ENCODE measurements at regions not wholly inside any gene's neighbourhood (a gene's known extent, or its start where the extent isn't known, plus 50 kb on each side); places are given as distances from the start of the nearest gene placed in this dataset.

- DNase-seq = no peak
- no peaks in the 10 kb centered on the region for H3K4me1 ChIP-seq
- H3K36me3 ChIP-seq = no peaks in the 10 kb centered on the region
- H3K4me3 ChIP-seq = no peak overlapping the region
- H3K9me3 ChIP-seq = no peaks in the 10 kb centered on the region
- no peaks in the 10 kb centered on the region for H3K27me3 ChIP-seq
- TF ChIP-seq CTCF (IDR thresholded peaks at IDR 0.05) = no peak
- intact Hi-C loops (cut with DNase I; ENCODE audit: low total_unique reads) = no loop called here
- no peak overlapping the region for H3K27ac ChIP-seq
These were observed 320.1 kb upstream of the GALNT5 start for GRCh38 chr2:156937430-156937829.

- no peak for DNase-seq
- TF ChIP-seq CTCF (IDR thresholded peaks at IDR 0.05) (no peak), POLR2A (IDR thresholded peaks at IDR 0.05) (no peak)
- no peaks in the 10 kb centered on the region for H3K27me3 ChIP-seq
- intact Hi-C loops (cut with DNase I; ENCODE audit: low total_unique reads) = no loop called here
- no peaks in the 10 kb centered on the region for H3K4me1 ChIP-seq
- no peak overlapping the region for H3K4me3 ChIP-seq
- no peak overlapping the region for H3K27ac ChIP-seq
- H3K36me3 ChIP-seq = no peaks in the 10 kb centered on the region
- no peaks in the 10 kb centered on the region for H3K9me3 ChIP-seq
These were observed 312.6 kb upstream of the GALNT5 start for GRCh38 chr2:156944871-156945270.

- Histone ChIP-seq H3K27ac (no peak overlapping the region), H3K36me3 (no peaks in the 10 kb centered on the region), H3K9me3 (no peaks in the 10 kb centered on the region), H3K27me3 (no peaks in the 10 kb centered on the region), H3K4me3 (no peak overlapping the region), H3K4me1 (no peaks in the 10 kb centered on the region)
- no peak for TF ChIP-seq POLR2A (IDR thresholded peaks at IDR 0.05)
- TF ChIP-seq CTCF (IDR thresholded peaks at IDR 0.05) = no peak
- DNase-seq = no peak
- intact Hi-C loops (cut with DNase I; ENCODE audit: low total_unique reads) = no loop called here
These were observed 310.2 kb upstream of the GALNT5 start for GRCh38 chr2:156947261-156947660.

- H3K4me3 ChIP-seq = no peak overlapping the region
- no peak for TF ChIP-seq CTCF (IDR thresholded peaks at IDR 0.05)
- no peak for TF ChIP-seq POLR2A (IDR thresholded peaks at IDR 0.05)
- H3K9me3 ChIP-seq = no peaks in the 10 kb centered on the region
- H3K27ac ChIP-seq = no peak overlapping the region
- H3K4me1 ChIP-seq = no peaks in the 10 kb centered on the region
- intact Hi-C loops (cut with DNase I; ENCODE audit: low total_unique reads) = no loop called here
- no peaks in the 10 kb centered on the region for H3K27me3 ChIP-seq
- peaks cover 0 to 3% of the 10 kb centered on the region in 2 donors for H3K36me3 ChIP-seq
- DNase-seq = no peak
These were observed 301.8 kb upstream of the GALNT5 start for GRCh38 chr2:156955701-156956100.

GRCh38 chr2:156956161-156956560, 301.3 kb upstream of the GALNT5 start:
- no peak for TF ChIP-seq CTCF (IDR thresholded peaks at IDR 0.05)
- TF ChIP-seq POLR2A (IDR thresholded peaks at IDR 0.05) = no peak
- peaks cover 0 to 3% of the 10 kb centered on the region in 2 donors for H3K36me3 ChIP-seq
- no peak overlapping the region for H3K27ac ChIP-seq
- intact Hi-C loops (cut with DNase I; ENCODE audit: low total_unique reads) = no loop called here
- H3K4me1 ChIP-seq = no peaks in the 10 kb centered on the region
- H3K27me3 ChIP-seq = no peaks in the 10 kb centered on the region
- H3K9me3 ChIP-seq = no peaks in the 10 kb centered on the region
- no peak for DNase-seq
- H3K4me3 ChIP-seq = no peak overlapping the region

All from uterus (tissue), 3 donors.